Cardiac fibroblast (primary cell): ENCODE measurements at regions not wholly inside any gene's neighbourhood (a gene's known extent, or its start where the extent isn't known, plus 50 kb on each side); places are given as distances from the start of the nearest gene placed in this dataset.

Experiments used
- DNase-seq, 2 donors: peaks; one replicate each; pipeline versions ENCODE4 v3.0.0 to v3.0.0-alpha.2; 2010; ENCODE audit warnings: low read depth in 2 of 2
- H3K4me3 ChIP-seq, 2 donors: replicated peaks in 1 of 2; 1 replicate in 1 of 2; 2 replicates in 1 of 2; pipeline ENCODE4 v1.5.1; 2011; ENCODE audit warnings: low read depth in 2 of 2, low read length in 2 of 2, mild to moderate bottlenecking in 2 of 2, moderate library complexity in 1 of 2
- TF ChIP-seq, protein P1 (sequence below): IDR thresholded peaks from one replicate; pipeline ENCODE4 v1.5.1; 2011; ENCODE audit warnings: low read depth, mild to moderate bottlenecking, low read length, inconsistent platforms

- no peak for DNase-seq
- TF ChIP-seq, protein P1, sequence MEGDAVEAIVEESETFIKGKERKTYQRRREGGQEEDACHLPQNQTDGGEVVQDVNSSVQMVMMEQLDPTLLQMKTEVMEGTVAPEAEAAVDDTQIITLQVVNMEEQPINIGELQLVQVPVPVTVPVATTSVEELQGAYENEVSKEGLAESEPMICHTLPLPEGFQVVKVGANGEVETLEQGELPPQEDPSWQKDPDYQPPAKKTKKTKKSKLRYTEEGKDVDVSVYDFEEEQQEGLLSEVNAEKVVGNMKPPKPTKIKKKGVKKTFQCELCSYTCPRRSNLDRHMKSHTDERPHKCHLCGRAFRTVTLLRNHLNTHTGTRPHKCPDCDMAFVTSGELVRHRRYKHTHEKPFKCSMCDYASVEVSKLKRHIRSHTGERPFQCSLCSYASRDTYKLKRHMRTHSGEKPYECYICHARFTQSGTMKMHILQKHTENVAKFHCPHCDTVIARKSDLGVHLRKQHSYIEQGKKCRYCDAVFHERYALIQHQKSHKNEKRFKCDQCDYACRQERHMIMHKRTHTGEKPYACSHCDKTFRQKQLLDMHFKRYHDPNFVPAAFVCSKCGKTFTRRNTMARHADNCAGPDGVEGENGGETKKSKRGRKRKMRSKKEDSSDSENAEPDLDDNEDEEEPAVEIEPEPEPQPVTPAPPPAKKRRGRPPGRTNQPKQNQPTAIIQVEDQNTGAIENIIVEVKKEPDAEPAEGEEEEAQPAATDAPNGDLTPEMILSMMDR, result no peak
- no peak overlapping the region for H3K4me3 ChIP-seq
These were observed 215.6 kb upstream of the TLE3 start for GRCh38 chr15:70313099-70314017.

DNA sequence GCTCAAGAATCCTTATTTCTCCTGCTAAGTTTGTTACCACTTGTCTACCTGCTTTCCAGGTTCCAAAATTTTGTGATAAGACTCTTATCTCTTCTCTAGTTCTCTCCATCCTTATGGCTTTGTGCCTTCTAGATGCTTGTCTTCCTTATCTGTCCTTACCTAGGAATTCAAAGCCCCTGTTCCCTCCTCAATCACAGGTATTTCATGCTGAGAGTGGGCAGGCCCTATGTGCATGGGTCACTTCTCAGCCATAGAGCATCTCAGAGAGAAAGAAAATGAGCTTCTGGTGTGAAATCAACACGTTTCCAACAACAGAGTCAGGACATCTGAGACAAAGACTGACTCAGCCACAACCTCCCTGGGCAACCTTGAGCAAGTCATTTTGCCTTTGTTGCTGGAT lies 214.1 kb upstream of the TLE3 start:
- DNase-seq, result no peak
- H3K4me3 ChIP-seq, result no peak overlapping the region
- TF ChIP-seq, protein P1, result no peak

GRCh38 chr15:70309716-70310115 lies 212.0 kb upstream of the TLE3 start:
- H3K4me3 ChIP-seq, result no peak overlapping the region
- no peak for DNase-seq

GRCh38 chr15:70308735-70309434 lies 211.2 kb upstream of the TLE3 start:
- DNase-seq, result no peak
- TF ChIP-seq, protein P1, result no peak
- H3K4me3 ChIP-seq, result no peak overlapping the region

More at GRCh38 chr15:70309716-70310115, 212.0 kb upstream of the TLE3 start:
- TF ChIP-seq, protein P1, result no peak

DNA sequence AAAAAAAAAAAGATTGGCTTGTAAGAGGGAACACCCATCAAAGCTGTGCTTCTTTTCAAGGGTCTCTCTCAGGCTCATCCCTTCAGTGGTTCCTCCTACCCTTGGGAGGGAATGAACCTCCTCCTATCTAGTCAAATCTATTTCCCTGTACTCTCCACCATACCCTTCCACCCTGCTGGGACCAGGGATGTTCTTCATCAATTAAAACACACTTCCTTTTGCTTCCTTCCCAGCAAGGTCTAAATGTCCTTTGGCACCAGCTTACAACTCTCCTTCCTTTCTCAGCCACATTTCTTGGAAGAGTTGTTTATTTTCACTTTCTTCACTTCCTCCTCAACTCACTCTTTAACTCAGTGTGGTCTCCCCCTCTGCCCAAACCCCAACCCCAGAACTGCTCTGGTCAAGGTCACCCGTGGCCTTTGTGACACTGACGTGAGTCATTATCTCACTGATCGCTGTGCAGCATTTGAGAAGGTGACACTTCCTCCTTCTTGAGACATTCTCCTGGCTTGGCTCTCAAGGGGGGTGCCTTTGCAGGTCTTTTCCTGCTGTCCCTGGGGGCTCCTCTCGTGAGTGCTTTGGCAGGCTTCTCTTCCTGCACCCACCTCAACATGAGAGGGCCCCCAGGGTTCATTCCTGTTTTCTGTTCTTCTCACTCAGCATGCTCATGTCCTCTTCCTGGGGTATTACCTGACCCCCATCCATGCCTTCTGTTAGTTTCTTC lies 210.5 kb upstream of the TLE3 start:
- TF ChIP-seq, protein P1, result no peak
- no peak for DNase-seq
- no peak overlapping the region for H3K4me3 ChIP-seq

DNA sequence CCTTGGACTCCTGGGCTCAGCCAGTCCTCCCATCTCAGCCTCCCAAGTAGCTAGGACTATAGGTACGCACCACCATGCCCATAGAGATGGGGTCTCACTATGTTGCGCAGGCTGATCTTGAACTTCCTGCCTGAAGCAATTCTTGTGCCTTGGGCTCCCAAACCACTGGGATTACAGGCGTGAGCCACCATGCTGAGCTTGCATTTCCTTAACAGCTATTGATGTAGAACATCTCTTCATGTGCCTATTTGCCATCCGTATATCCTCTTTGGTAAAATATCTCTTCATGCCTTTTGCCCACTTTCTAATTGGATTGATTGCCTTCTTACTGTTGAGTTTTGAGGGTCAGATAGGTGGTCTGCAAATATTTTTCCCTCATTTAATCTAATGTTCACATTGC lies 208.9 kb upstream of the TLE3 start:
- TF ChIP-seq, protein P1, result no peak
- no peak overlapping the region for H3K4me3 ChIP-seq
- no peak for DNase-seq
